ENCODE measurements at regions not wholly inside any gene's neighbourhood (a gene's known extent, or its start where the extent isn't known, plus 50 kb on each side); places are given as distances from the start of the nearest gene placed in this dataset.

DNA sequence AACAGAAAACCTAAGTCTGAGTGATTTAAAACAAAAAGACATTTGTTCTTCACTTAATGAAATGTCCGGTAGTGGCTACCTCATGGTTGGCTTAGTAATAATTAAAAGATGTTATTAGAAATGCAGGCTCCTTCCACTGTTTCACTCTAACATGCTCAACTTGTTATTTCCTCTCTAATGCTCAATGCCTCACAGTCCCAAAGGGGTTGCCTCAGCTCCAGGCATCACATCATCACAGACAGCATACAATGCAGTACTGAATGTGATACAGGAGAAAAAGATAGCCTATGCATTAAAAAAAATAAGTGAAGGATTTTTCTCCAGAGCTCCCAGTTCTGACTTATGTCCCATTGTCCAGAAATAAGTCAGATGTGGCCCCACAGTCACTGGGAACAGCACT, 1077.0 kb upstream of the TMEM132C start:
- TF ChIP-seq CTCF (IDR thresholded peaks at IDR 0.05) (no peak), POLR2A (IDR thresholded peaks at IDR 0.05) (no peak)
